ENCODE measurements at regions not wholly inside any gene's neighbourhood (a gene's known extent, or its start where the extent isn't known, plus 50 kb on each side); places are given as distances from the start of the nearest gene placed in this dataset.
"Not testable (repeated sequence)": the region's sequence is repeated elsewhere in the genome, so short reads cannot be mapped to it uniquely, and the experiment has no call there.

- not testable (repeated sequence) for H3K4me1 ChIP-seq (ENCODE audit: control insufficient read depth, insufficient read depth, low read length)
Observed at GRCh38 chr6:84837068-84837866, 72.9 kb upstream of the TBX18 start.

DNA sequence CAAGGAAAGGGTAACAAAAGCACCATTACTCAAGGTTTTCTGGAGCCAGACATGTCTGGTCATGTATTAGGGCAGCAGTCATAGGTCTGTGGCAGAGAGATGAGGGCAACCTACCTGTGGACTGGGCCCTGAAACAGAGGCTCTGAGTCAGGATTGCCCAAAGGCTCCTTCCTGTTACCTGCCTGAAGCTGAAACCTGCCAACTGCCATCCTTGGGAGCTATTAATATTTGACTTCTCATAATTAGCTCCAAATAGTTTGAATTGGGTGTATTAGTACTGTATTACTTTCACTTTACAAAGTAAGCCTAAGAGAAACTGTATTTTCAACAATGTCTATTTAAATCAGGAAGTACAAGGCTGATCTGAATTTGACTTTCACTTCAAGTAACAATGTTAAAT, 72.0 kb upstream of the TBX18 start:
- no peak overlapping the region for H3K27ac ChIP-seq (ENCODE audit: insufficient read depth, low read depth, low read length, poor library complexity, severe bottlenecking)
- H3K36me3 ChIP-seq (ENCODE audit: control insufficient read depth, insufficient read depth, low read length) = no peaks in the 10 kb centered on the region
- no peaks in the 10 kb centered on the region for H3K4me1 ChIP-seq (ENCODE audit: control insufficient read depth, insufficient read depth, low read length)
- H3K27me3 ChIP-seq (ENCODE audit: control insufficient read depth, insufficient read depth, low read length, poor library complexity, severe bottlenecking) = no peaks in the 10 kb centered on the region
- no peaks in the 10 kb centered on the region for H3K9me3 ChIP-seq (ENCODE audit: control insufficient read depth, low read length)
- no peak overlapping the region for H3K4me3 ChIP-seq (ENCODE audit: insufficient read depth, low read depth, low read length)

More at GRCh38 chr6:84837068-84837866, 72.9 kb upstream of the TBX18 start:
- H3K9me3 ChIP-seq (ENCODE audit: control insufficient read depth, low read length); H3K27me3 ChIP-seq (ENCODE audit: control insufficient read depth, insufficient read depth, low read length, poor library complexity, severe bottlenecking); H3K27ac ChIP-seq (ENCODE audit: insufficient read depth, low read depth, low read length, poor library complexity, severe bottlenecking); H3K4me3 ChIP-seq (ENCODE audit: insufficient read depth, low read depth, low read length); H3K36me3 ChIP-seq (ENCODE audit: control insufficient read depth, insufficient read depth, low read length): not testable (repeated sequence)
- 94 to 98% methylated on average over 3 to 5 of the region's 5 CpGs for WGBS, 2 experiments

DNA sequence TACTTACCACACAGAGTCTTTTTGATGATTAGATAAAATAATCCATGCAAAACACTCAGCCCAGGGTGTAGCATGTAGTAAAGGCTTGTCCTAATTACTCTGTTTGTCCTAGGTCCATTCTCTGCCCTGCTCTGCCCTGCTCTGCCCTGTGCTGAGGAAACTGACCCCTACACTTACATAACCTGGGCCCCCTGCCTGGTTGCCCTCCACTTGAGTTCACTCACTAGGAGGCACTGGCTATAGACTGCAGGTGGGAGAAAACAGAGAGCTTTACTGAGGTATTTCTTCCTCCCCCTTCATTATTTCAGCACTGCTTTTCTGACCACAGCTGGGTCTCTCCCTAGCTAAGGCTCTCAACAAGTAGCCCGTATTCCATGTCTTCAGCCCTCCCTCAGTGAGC, 70.9 kb upstream of the TBX18 start:
- H3K4me1 ChIP-seq (ENCODE audit: control insufficient read depth, insufficient read depth, low read length) = no peaks in the 10 kb centered on the region
- 54 to 58% methylated on average over 1 of the region's 1 CpG for WGBS, 2 experiments
- H3K9me3 ChIP-seq (ENCODE audit: control insufficient read depth, low read length) = no peaks in the 10 kb centered on the region
- no peak overlapping the region for H3K4me3 ChIP-seq (ENCODE audit: insufficient read depth, low read depth, low read length)
- no peak overlapping the region for H3K27ac ChIP-seq (ENCODE audit: insufficient read depth, low read depth, low read length, poor library complexity, severe bottlenecking)
- H3K27me3 ChIP-seq (ENCODE audit: control insufficient read depth, insufficient read depth, low read length, poor library complexity, severe bottlenecking) = no peaks in the 10 kb centered on the region
- no peaks in the 10 kb centered on the region for H3K36me3 ChIP-seq (ENCODE audit: control insufficient read depth, insufficient read depth, low read length)

- not testable (repeated sequence) for H3K27me3 ChIP-seq (ENCODE audit: control insufficient read depth, insufficient read depth, low read length, poor library complexity, severe bottlenecking); H3K36me3 ChIP-seq (ENCODE audit: control insufficient read depth, insufficient read depth, low read length); H3K9me3 ChIP-seq (ENCODE audit: control insufficient read depth, low read length); H3K4me1 ChIP-seq (ENCODE audit: control insufficient read depth, insufficient read depth, low read length); H3K4me3 ChIP-seq (ENCODE audit: insufficient read depth, low read depth, low read length); H3K27ac ChIP-seq (ENCODE audit: insufficient read depth, low read depth, low read length, poor library complexity, severe bottlenecking)
- WGBS, 2 experiments = 83 to 86% methylated on average over 6 of the region's 6 CpGs
Observed at GRCh38 chr6:84831924-84832323, 67.5 kb upstream of the TBX18 start.

DNA sequence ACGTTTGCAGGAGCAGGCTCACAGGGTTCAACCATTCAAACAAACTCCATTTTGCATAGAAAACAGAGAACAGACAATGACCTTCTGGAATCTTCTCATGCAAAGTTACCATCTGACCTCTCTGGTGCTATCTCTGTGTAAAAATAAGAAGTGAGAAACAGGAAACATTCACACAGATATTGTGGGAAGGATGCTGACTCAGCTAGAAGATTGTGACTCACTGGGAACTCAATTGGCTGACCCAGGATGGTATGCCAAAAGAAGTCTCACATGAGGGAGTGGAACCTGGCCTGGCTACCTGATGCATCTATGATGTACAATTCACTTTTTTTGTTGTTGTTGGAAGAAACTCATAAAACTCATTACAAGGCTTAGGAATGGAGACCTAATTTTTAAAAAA, 61.1 kb upstream of the TBX18 start:
- no peak overlapping the region for H3K27ac ChIP-seq (ENCODE audit: insufficient read depth, low read depth, low read length, poor library complexity, severe bottlenecking)

GRCh38 chr6:84821314-84821713, 56.9 kb upstream of the TBX18 start:
- WGBS, 2 experiments = 73 to 86% methylated on average over 1 of the region's 1 CpG
- not testable (repeated sequence) for H3K27ac ChIP-seq (ENCODE audit: insufficient read depth, low read depth, low read length, poor library complexity, severe bottlenecking); H3K4me3 ChIP-seq (ENCODE audit: insufficient read depth, low read depth, low read length); H3K4me1 ChIP-seq (ENCODE audit: control insufficient read depth, insufficient read depth, low read length); H3K9me3 ChIP-seq (ENCODE audit: control insufficient read depth, low read length); H3K36me3 ChIP-seq (ENCODE audit: control insufficient read depth, insufficient read depth, low read length); H3K27me3 ChIP-seq (ENCODE audit: control insufficient read depth, insufficient read depth, low read length, poor library complexity, severe bottlenecking)

More for the DNA sequence above, 61.1 kb upstream of the TBX18 start:
- 94 to 100% methylated on average over 1 of the region's 1 CpG for WGBS, 2 experiments
- H3K4me3 ChIP-seq (ENCODE audit: insufficient read depth, low read depth, low read length) = no peak overlapping the region
- H3K9me3 ChIP-seq (ENCODE audit: control insufficient read depth, low read length) = no peaks in the 10 kb centered on the region
- no peaks in the 10 kb centered on the region for H3K4me1 ChIP-seq (ENCODE audit: control insufficient read depth, insufficient read depth, low read length)
- H3K27me3 ChIP-seq (ENCODE audit: control insufficient read depth, insufficient read depth, low read length, poor library complexity, severe bottlenecking) = no peaks in the 10 kb centered on the region
- H3K36me3 ChIP-seq (ENCODE audit: control insufficient read depth, insufficient read depth, low read length) = no peaks in the 10 kb centered on the region

- no peaks in the 10 kb centered on the region for H3K4me1 ChIP-seq (ENCODE audit: control insufficient read depth, insufficient read depth, low read length)
- no peak overlapping the region for H3K4me3 ChIP-seq (ENCODE audit: insufficient read depth, low read depth, low read length)
- H3K27ac ChIP-seq (ENCODE audit: insufficient read depth, low read depth, low read length, poor library complexity, severe bottlenecking) = no peak overlapping the region
- 90% methylated on average over 3 of the region's 3 CpGs for WGBS, 2 experiments
- no peaks in the 10 kb centered on the region for H3K27me3 ChIP-seq (ENCODE audit: control insufficient read depth, insufficient read depth, low read length, poor library complexity, severe bottlenecking)
- no peaks in the 10 kb centered on the region for H3K36me3 ChIP-seq (ENCODE audit: control insufficient read depth, insufficient read depth, low read length)
- H3K9me3 ChIP-seq (ENCODE audit: control insufficient read depth, low read length) = no peaks in the 10 kb centered on the region
Observed at GRCh38 chr6:84816741-84817140, 52.3 kb upstream of the TBX18 start.

DNA sequence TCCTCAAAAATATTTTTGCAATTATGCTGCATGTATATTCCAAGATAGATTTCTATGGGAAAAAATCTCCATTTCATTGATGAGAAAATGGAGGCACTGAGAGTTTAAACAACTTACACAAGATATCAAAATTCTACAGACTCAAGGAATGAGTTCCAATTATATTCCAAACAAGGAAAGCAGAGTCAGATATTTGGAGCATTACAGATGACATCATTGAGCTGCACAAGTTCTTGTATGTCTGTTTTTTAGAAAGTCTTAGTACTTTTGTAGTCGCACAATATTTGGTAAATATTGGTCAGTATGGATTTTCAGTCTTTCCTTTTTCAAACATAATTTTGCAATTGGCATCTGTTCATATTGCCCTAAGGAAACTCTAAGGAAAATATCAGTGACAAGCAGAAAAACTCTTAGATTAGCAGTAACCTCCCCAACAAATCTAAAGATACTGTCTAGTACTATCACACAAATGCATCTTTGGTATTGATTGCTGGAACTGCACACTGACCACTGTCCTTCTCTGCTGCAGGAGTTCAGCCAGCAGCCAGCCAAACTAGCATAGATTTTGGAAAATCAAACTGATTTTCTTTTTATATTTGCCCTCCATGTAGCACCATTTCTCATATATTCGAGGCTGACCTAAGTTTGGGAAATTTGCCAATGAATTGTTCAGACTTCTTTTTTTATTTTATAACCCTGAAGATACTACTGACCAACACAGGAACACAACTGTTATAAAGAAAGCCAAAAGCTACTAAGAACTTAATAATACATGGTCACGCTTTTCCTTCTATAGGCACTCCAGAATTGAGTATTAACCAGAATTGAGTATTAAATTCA, 51.7 kb upstream of the TBX18 start:
- WGBS, 2 experiments = 88 to 93% methylated on average over 3 of the region's 3 CpGs
- Histone ChIP-seq H3K27ac (ENCODE audit: insufficient read depth, low read depth, low read length, poor library complexity, severe bottlenecking) (no peak overlapping the region), H3K9me3 (ENCODE audit: control insufficient read depth, low read length) (no peaks in the 10 kb centered on the region), H3K4me1 (ENCODE audit: control insufficient read depth, insufficient read depth, low read length) (no peaks in the 10 kb centered on the region), H3K4me3 (ENCODE audit: insufficient read depth, low read depth, low read length) (no peak overlapping the region), H3K27me3 (ENCODE audit: control insufficient read depth, insufficient read depth, low read length, poor library complexity, severe bottlenecking) (no peaks in the 10 kb centered on the region), H3K36me3 (ENCODE audit: control insufficient read depth, insufficient read depth, low read length) (no peaks in the 10 kb centered on the region)
